NCI-H2196 treated with DMSO at 0.1 percent for 48 hours (cell line): ENCODE measurements at regions not wholly inside any gene's neighbourhood (a gene's known extent, or its start where the extent isn't known, plus 50 kb on each side); places are given as distances from the start of the nearest gene placed in this dataset.
"Not testable (repeated sequence)": the region's sequence is repeated elsewhere in the genome, so short reads cannot be mapped to it uniquely, and the experiment has no call there.

Experiments
- DNase-seq: peaks from one replicate; lab custom pipeline; 2025; ENCODE audit not compliant: unreplicated experiment; lab: John Stamatoyannopoulos, UW

DNA sequence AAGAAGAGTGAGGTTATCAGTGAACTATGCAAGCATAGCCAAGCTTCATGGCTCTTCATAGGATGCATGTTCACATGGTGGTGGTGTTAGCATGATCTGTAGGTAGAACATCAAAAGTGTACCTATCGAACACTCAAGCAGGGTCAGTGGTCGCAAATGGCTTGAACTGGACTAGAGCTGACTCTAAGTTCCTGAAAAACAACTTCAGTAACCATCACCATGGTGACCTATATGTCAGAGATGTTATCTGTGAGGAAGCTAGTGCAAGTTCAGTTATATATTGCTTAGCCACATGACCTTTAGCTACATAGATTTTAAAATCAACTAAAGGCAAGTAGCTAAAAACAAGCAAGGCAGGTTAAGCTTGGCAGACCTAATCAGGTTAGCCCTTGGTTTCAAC, 163.1 kb upstream of the AGR3 start:
- DNase-seq: no peak

DNA sequence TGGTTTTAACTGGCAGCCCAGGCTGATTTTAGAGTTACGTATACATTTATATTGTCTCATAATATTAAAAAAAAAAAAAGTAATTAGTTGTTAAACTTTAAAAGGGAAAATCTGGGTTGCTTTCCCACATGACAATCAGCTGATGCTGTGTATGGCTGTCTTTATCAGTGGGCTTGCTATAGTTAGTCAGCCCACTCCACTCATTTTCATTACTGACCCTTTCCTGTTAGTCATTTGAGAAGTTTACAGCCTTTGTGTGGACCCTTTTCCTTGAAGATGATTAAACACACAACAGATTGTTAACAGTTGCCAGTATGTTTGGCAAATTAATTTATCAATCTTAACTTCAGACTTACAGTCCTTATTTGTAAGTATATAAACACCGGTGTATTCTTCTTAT, 164.5 kb upstream of the AGR3 start:
- no peak for DNase-seq

DNA sequence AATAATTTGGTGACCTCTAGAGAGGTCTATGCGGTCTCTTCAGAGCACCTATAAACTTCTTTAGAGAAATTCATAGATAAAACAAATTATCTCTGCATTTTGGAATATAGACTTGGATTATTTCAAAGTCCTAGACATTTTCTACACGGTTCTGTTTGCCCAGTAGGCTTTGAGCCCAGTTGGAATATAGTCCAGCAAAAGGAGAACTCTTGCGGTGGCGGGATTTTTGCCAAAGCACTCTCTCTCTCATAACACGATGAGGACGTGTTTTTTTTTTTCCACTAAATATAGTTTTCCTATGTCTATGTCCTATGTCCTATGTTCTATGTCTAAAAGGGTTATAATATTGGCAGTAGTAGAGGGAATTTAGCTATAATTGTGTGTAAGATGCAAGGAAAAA, 164.9 kb upstream of the AGR3 start:
- DNase-seq: no peak

DNA sequence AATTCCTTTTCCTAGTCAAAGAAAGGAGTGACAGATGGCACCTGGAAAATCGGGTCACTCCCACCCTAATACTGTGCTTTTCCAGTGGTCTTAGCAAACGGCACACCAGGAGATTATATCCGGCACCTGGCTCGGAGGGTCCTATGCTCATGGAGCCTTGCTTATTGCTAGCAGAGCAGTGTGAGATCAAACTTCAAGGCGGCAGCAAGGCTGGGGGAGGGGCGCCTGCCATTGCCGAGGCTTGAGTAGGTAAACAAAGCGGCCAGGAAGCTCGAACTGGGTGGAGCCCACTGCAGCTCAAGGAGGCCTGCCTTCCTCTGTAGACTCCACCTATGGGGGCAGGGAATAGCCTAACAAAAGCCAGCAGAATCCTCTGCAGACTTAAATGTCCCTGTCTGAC, 171.4 kb upstream of the AGR3 start:
- DNase-seq: not testable (repeated sequence)

DNA sequence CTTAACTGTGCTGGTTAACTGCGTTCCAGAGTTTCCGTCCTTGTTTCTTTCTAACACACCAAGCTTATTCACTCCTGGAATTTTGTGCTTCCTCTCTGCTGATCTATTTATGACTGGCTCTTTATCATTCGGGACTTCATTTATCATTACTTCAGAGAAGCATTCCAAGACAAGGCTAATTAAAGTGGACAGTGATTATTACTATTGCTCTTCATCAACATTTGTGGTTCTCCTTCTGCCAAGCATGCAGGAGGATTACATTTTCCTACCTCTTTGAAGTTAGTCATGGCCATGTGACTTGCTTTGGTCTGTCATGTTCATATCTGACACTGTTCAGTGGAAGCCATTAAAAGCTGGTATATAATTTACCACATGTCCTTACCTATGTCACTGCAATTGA, 172.4 kb upstream of the AGR3 start:
- no peak for DNase-seq

DNA sequence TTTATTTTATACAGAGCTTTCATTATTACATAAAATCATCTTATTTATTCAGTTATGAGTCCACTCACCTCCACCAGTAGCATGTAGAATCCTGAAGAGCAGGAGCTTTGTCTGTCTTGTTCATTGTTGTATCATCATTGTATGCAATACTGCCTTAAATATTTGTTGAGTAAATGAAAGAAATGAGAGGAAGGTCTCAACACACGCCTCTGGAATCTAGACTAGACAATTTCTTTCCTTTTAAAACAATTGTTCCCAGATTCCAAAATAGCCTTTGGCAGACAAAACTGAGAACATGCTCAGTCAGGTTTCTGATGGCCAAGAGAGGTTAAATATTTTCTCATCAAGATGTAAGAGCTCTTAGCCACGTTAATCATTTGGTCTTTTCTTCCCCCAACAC, 173.1 kb upstream of the AGR3 start:
- DNase-seq: no peak

DNA sequence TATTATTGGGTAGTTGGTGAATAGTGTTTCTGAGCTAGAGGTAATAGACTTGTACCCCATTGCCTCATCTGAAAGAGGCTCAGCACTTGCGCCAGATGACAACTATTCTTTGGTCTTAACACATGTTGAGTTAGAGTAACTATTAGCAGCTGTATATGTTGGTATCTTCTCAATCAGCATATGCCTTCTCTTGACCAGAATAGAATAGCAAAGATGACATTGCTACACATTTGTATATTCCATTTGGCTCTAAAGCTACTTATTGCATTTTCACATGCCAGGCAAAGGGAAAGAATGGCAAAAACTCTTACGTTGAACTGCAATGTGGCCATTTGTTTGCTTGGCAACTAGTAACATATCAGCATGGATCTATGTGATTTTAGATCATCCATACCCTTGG, 173.8 kb upstream of the AGR3 start:
- DNase-seq: no peak

DNA sequence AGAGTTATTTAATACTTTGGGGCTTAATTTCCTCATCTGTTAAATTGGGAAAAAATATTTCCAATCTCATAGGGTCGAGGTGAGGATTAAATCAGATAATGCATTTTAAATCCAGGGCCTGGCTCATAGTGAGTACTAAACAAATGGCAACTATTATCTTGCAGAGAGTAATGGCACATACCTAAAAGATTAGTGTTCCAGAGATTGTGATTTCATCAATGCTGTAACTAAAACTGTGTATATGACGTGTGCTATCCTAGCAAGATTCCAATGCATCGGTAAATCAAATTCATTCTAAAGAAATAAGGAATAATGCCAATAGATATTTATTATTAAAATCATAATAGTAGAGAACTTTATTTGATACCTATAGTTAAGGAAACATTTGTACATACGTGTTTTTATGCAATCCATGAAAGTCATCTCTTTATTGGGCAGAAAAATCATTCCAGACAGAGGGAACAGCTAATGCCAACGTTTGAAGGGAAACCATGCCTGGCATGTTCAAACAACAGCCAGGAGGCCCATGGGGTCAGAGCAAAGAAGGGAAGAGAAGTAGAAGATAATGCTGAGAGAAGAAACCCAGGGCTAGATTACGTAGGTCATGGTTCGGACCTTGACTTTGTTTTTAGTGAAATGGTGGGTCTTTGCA, 174.8 kb upstream of the AGR3 start:
- no peak for DNase-seq

DNA sequence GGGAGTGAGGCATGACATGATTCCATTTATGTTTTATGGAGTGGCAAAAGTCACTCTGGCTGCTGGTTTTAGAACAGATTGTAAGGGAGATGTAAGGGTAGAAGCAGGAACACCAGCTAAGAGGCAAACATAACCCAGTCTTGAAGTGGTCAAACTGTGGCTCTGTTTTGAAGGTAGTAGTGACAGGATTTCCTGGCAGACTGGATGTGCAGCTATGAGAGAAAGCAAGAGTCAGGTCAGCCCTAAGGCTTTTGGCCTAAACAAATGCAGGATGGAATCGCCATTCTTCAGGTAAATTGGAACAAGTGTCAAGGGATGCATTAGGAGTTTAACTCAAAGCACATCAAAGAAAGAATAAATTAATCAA, 175.3 kb upstream of the AGR3 start:
- no peak for DNase-seq

DNA sequence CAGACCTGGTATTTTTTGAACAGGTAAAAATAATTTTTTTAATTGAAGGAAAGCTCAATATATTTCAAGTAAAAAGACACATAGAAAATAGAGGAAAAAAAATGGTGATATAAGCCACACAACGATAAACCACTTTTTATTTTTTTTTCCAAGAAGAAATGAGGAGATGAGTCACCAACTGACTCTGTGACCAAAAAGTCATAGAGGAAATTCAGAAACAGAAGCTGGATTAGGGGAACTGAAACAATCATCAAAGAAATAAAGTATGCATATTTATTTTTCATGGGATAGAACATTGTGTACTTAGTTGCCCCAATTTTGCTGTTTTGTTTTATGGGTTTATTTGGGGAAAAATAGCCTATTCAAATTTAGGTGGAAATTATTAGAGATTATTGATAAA, 176.8 kb upstream of the AGR3 start:
- DNase-seq: no peak

DNA sequence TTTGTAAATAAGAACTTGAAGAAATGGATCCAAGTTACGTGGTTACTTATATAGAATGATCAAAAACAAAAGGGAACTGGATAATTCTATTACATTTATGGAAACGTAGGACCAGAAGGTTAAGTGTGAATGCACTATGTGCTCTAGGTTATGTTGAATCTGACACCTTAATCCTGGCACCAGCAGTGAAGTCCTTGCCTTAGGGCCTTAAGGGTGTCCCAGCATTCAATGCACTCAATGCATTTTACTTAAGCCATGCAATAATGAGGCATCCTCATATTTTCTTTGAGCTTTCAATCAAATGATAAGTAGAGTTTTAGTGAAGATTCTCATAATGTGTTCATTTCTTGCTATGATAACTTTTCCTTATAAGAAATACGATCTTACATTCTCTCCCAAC, 178.3 kb upstream of the AGR3 start:
- no peak for DNase-seq

DNA sequence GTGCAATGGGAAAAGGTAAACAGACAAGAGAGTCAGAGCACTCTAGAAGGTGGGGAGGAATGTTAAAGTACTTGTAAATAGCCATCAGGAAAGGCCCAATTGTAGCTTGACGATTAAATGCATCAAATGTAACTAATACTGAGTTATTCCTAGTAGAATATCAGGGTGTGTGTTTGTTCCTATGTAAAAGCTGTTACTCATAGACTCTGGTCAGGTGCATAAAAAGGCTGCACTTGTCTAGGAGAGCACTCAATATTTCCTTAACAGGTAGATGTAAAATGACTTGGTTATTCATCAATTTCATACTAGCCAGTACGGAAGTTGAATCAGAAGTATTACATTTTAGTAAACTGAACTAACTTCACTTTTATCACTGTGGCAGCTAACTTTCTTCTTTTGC, 179.7 kb upstream of the AGR3 start:
- no peak for DNase-seq

DNA sequence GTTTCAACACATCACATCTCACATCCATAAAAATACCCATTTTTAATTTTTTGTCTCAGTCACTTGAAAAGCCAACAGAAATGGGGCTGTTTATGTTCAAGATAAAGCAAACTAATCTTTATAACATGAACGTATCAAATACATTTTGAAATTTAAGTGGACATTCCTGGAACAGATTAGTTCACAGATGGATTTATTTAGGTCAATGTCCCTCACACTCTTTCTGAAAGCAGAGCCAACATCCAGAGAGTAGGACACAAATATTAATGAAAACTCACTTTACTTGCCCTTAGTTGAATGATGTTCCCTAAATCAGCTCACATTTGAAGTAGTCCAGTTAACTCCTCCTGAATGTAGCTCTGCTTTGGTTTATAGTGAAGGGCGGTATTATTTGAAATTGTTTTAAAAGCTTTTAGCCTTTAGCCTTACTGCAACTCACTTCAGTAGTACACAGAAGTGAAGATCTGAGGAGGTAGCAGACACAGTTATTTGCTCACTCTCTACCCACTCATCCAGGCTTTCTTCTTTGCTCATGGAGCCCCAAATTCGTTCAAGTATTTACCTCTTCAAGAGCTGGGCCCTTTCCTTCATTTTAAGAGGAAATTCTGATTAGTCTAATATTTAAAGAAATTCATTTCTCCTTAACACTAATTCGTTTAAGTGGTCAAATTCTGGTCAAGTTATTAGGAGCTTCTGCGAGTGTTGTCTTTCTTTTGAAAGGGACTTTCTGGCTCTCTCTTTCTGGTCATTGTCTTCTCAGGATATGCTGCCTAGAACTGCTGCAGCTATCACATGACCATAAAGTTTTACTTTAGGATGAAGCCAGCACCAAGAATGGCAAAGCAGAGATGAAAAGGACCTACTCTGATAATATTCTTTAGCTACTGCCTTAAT, 180.6 kb upstream of the AGR3 start:
- no peak for DNase-seq

DNA sequence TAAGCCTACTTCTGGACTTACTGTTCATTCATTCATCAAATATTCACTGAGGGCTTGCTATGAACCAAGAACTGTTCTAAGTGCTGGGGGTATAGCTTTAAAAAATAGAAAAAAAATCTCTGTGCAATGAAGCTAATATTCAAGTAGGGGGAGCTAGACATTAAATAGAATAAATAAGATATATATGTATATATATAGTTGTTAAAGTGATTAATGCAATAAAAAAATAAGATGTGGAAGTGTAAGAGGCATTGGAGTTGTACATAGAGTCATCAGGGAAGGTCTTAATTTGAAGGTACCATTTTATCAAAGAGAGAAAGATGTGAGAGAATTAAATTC, 181.2 kb upstream of the AGR3 start:
- DNase-seq: no peak

DNA sequence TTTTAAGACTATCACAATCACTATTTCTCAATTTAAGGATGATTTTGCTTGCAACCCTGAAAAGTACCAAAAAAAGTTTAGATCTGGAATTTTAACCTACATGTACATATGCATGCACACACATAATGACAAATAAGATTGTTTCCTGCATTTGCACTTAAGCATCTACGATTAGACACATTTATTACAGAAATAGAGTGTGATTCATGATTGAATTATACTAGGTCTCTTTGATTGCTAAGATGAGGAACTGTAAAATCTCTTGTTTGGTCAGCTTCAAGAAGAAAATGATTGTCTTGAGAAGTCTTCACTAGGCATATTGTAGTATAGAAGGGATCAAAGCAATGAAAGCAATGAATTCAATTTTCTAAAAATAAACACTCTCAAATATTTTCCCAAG, 185.9 kb upstream of the AGR3 start:
- DNase-seq: no peak

DNA sequence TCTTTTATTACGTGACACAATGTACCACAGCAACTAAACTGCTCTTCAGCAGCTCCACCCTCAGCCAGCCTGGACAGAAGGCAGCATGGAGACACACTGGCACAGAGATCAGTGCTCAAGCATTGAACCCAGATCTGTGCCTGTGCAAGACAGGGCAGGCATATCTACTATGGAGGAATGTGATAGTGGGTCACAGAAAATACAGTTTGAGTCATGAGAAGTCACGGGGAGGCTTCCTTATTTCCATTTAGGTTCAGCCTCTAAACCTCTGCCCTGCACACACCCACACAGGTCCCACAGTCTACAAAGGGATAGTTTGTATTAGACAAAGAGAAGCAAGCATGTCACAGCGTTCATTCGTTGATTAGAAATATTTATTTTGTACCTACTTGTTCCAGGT, 187.4 kb upstream of the AGR3 start:
- DNase-seq: no peak

DNA sequence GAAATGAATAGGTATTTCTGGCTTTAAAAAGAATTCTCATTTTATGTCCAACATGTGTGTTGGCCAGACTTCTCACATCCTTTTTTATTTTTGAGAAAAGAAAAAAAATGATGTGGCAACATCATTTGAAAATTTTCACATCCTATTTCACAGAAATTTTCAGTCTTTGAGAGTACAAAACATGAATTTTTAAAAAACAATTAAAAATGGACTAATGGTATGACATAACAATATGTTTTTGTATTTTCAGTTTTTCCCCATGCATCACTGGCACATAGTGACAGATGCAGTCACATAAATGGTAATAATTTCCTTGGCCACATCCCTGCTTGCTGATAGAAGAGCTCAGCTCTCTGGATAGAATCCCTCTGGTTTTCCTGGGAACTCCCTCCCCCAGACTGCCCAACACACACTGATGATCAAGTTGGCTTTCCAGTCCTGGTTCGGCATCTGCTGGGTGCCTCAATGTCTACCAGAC, 188.5 kb upstream of the AGR3 start:
- no peak for DNase-seq

DNA sequence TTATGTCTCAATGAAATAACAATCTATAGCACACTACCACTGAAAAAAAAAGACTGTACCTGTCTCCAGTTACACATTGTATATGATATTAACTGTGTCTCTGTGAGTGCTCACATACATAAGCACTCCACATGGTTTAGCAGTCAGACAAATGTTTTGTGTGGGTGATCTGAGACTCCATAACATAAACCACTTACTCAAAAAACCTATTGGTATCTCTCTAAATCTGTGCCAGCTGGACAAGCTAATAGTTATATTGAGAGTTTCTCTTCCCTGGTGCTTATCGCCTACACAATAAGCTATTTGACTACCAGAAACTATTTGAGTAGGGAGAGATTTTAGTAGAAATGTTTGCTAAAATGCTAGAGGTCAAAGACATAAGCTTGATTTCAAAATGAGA, 190.1 kb upstream of the AGR3 start:
- DNase-seq: no peak

DNA sequence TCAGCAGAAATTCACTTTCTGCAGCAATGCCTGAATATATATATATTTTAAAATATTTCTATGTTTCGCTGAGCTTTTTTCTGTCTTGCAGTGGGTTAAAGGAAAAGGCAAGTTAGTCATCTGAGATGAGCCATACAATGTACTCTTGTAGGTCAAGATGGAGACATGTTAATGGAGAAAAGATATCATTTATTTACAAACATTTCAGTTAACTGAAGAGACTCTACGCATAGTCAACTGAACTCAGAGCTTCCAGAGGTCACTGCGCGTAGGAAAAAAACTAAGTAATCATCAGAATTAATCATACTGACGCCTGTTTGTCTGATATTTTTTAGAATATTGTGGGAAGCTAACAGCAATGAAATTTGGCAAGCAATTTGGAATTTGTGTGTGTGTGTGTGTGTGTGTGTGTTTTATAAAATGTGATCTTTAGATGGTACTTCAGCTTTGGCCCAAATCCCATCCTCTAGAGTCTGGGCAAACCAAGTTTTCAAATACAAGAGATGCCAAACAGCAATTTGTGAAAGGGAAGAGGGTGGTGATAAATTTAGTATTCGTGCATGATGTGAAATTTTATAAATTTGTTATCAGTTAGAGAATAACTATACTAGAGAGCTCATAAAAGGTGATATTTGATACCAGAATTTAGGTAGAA, 193.9 kb upstream of the AGR3 start:
- DNase-seq: no peak

DNA sequence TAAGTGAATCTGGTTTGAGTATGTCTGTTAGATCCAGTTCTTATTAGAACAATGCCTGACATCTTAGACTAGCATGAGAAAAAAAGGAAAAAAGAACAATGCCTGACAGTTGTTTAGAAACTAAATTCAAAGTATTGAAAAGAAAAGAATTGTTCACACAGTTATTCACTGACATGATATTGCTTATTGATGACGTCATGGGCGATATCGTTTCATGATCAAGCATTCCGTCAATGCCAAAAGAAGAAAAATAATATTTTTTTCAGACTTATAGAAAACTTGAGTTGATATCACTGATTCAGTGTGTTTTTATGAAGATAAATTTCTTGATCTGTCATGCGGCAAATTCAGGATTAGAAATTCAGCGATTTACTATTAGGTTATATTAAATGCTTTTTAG, 196.5 kb upstream of the AGR3 start:
- DNase-seq: no peak

DNA sequence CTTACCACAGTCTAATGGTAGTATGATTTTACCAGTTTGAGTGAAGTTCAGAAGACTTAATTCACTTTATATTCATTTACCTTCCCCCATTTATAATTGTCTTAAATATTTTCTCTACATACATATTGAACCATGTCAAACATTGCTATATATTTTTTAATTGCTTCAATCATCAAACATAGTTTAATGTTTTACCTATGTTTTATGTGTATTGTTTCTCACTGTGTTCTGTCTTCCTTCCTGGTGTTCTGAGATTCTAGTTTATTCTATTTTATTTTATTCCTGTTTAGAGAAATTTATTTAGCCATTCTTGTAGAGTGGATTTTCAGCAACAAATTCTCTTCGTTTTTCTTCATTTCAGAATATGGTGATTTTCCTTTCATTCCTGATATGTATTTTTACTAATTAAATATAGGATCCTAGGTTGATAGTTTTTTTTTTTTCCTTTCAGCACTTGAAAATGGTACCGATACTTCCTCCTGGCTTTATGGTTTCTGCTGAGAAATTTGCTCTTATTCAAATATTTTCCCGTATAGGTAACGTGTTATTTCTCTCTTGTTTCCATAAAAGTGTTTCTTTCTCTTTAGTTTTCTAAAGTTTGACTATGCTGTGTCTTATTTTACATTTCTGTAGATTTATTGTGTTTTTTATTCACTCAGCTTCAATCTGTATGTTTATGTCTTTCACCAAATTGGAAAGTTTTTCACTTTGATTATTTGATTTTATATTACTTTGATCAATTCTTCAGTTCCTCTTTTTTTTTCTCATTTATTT, 201.8 kb upstream of the AGR3 start:
- no peak for DNase-seq

DNA sequence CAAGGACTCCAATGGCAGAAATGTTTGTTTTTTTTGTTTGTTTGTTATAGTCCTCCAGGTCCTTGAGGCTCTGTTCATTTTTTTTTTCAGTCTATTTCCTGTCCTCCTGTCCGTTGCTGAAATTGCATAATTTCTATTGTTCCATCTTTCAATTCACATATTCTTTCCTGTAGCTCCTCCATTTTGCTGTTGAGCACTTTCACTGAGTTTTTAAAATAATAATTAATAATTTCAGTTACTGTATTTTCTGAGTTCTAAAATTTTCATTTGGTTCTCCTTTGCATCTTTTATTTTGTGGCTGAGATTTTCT, 202.3 kb upstream of the AGR3 start:
- DNase-seq: no peak
